MM.1S (cell line): ENCODE measurements at regions not wholly inside any gene's neighbourhood (a gene's known extent, or its start where the extent isn't known, plus 50 kb on each side); places are given as distances from the start of the nearest gene placed in this dataset.

Source experiments
- DNase-seq: peaks from one replicate; pipeline ENCODE4 v3.0.0-alpha.2; 2015
- H2AFZ ChIP-seq: fragments of 300-600 bp; sonication (generic); 2 replicates; pipeline ENCODE4 v1.6.0; 2016; ENCODE audit warnings: antibody characterized with exemption, low read length
- H3F3A ChIP-seq: fragments of 300-600 bp; sonication (generic); 2 replicates; pipeline ENCODE4 v1.6.1; 2016; ENCODE audit warnings: mild to moderate bottlenecking, antibody characterized with exemption, low read length, moderate library complexity, mixed read lengths; ENCODE audit not compliant: insufficient read depth
- H3K27ac ChIP-seq: fragments of 300-600 bp; sonication (generic); 2 replicates; pipeline ENCODE4 v1.5.1; 2016; ENCODE audit warnings: mild to moderate bottlenecking, low read length
- H3K27me3 ChIP-seq: fragments of 300-600 bp; sonication (generic); replicated peaks from 2 replicates; pipeline ENCODE4 v1.6.0; 2016; ENCODE audit warnings: low read length; ENCODE audit not compliant: insufficient read depth
- H3K36me3 ChIP-seq: fragments of 300-600 bp; sonication (generic); replicated peaks from 2 replicates; pipeline ENCODE4 v1.6.1; 2016; ENCODE audit warnings: mild to moderate bottlenecking, low read length, mixed read lengths; ENCODE audit not compliant: insufficient read depth
- H3K4me1 ChIP-seq: fragments of 300-600 bp; sonication (generic); 2 replicates; pipeline ENCODE4 v1.6.1; 2016; ENCODE audit warnings: low read length, mixed read lengths
- H3K4me2 ChIP-seq: fragments of 300-600 bp; sonication (generic); 2 replicates; pipeline ENCODE4 v1.6.0; 2016; ENCODE audit warnings: low read depth, low read length
- H3K4me3 ChIP-seq: fragments of 300-600 bp; sonication (generic); 2 replicates; pipeline ENCODE4 v1.5.1; 2016; ENCODE audit warnings: low read length, mixed read lengths
- H3K79me2 ChIP-seq: fragments of 300-600 bp; sonication (generic); 2 replicates; pipeline ENCODE4 v1.6.1; 2016; ENCODE audit warnings: mixed run types, low read length, mixed read lengths
- H3K9ac ChIP-seq: fragments of 300-600 bp; sonication (generic); 2 replicates; pipeline ENCODE4 v1.6.1; 2016; ENCODE audit warnings: low read length, mixed read lengths
- H3K9me2 ChIP-seq: fragments of 300-600 bp; sonication (generic); replicated peaks from 2 replicates; pipeline ENCODE4 v1.6.1; 2016; ENCODE audit warnings: mild to moderate bottlenecking, low read length, mixed read lengths; ENCODE audit not compliant: insufficient read depth
- H3K9me3 ChIP-seq: fragments of 300-600 bp; sonication (generic); replicated peaks from 2 replicates; pipeline ENCODE4 v1.6.1; 2016; ENCODE audit warnings: mild to moderate bottlenecking, low read length, mixed read lengths; ENCODE audit not compliant: insufficient read depth
- H4K20me1 ChIP-seq: fragments of 300-600 bp; sonication (generic); 2 replicates; pipeline ENCODE4 v1.6.1; 2016; ENCODE audit warnings: mild to moderate bottlenecking, low read length, moderate library complexity, mixed read lengths; ENCODE audit not compliant: insufficient read depth
- EZH2 ChIP-seq: fragments of 300-600 bp; sonication (generic); optimal IDR thresholded peaks from 2 replicates; pipeline ENCODE3; 2017; ENCODE audit warnings: low read depth, mild to moderate bottlenecking, antibody characterized with exemption, low read length, mixed read lengths
- EZH2phosphoT487 ChIP-seq: fragments of 300-600 bp; sonication (generic); IDR thresholded peaks from 2 replicates; pipeline ENCODE4 v1.6.1; 2018; ENCODE audit warnings: antibody characterized with exemption, low read length
- TF ChIP-seq, protein P1 (sequence below): fragments of 300-600 bp; sonication (generic); IDR thresholded peaks from 2 replicates; pipeline ENCODE4 v1.5.1; 2016; ENCODE audit warnings: antibody characterized with exemption, low read length, mixed read lengths

DNA sequence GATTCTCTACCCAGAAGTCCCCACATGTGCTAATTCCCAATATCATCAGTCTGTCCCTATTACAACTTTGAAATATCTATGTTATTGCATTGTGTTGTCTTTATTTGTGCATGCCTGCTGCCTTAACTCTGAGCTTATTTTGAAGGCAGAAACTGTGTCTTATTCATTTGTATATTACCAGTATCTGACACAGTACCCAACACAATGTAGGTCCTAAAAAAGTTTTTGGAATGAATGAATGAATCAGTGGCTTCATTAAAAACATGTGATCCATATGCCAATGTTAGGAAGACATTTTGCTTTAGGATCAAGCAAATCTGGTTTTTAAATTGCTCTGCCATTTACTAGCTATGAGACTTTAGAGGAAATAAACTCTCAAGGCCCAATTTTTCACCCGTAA is 420.4 kb downstream of the CBLN4 start:
- Histone ChIP-seq H3K9me2 (no peaks in the 10 kb centered on the region), H3K4me2 (no peak overlapping the region), H2AFZ (no peak overlapping the region), H3K79me2 (no peaks in the 10 kb centered on the region), H3F3A (no peaks in the 10 kb centered on the region), H3K27ac (no peak overlapping the region), H3K36me3 (no peaks in the 10 kb centered on the region), H4K20me1 (no peaks in the 10 kb centered on the region), H3K4me3 (no peak overlapping the region), H3K9me3 (no peaks in the 10 kb centered on the region), H3K4me1 (no peaks in the 10 kb centered on the region), H3K9ac (no peak overlapping the region), H3K27me3 (no peaks in the 10 kb centered on the region)
- TF ChIP-seq, protein P1, sequence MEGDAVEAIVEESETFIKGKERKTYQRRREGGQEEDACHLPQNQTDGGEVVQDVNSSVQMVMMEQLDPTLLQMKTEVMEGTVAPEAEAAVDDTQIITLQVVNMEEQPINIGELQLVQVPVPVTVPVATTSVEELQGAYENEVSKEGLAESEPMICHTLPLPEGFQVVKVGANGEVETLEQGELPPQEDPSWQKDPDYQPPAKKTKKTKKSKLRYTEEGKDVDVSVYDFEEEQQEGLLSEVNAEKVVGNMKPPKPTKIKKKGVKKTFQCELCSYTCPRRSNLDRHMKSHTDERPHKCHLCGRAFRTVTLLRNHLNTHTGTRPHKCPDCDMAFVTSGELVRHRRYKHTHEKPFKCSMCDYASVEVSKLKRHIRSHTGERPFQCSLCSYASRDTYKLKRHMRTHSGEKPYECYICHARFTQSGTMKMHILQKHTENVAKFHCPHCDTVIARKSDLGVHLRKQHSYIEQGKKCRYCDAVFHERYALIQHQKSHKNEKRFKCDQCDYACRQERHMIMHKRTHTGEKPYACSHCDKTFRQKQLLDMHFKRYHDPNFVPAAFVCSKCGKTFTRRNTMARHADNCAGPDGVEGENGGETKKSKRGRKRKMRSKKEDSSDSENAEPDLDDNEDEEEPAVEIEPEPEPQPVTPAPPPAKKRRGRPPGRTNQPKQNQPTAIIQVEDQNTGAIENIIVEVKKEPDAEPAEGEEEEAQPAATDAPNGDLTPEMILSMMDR, result no peak
- no peak for TF ChIP-seq EZH2phosphoT487
- no peak for TF ChIP-seq EZH2
- DNase-seq, result no peak

DNA sequence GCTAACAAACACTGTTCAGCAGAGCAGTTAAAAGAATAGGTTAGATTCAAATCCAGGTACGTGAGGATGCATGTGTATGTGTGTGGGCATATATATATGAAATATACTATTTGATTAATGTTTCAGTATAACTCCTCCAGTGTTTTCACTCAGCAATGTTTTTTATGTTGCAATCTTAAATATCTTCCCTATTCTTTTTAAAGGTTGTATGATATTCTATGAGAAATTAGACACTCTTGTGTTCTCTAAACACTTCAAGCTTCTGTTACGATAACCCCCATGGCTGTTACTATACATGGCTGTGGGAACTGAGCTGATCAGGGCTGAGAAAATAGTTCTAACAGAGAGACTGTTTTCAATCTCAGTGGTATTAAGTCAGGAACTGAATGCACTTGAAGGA is 421.0 kb downstream of the CBLN4 start:
- H2AFZ ChIP-seq, result no peak overlapping the region
- DNase-seq, result no peak
- H3K79me2 ChIP-seq, result no peaks in the 10 kb centered on the region
- H3K27me3 ChIP-seq, result no peaks in the 10 kb centered on the region
- no peaks in the 10 kb centered on the region for H3K9me2 ChIP-seq
- no peaks in the 10 kb centered on the region for H3K9me3 ChIP-seq
- no peaks in the 10 kb centered on the region for H3K4me1 ChIP-seq
- no peak overlapping the region for H3K9ac ChIP-seq
- no peaks in the 10 kb centered on the region for H4K20me1 ChIP-seq
- no peaks in the 10 kb centered on the region for H3F3A ChIP-seq
- no peak overlapping the region for H3K4me3 ChIP-seq
- H3K36me3 ChIP-seq, result no peaks in the 10 kb centered on the region
- no peak overlapping the region for H3K27ac ChIP-seq
- no peak for TF ChIP-seq EZH2
- no peak for TF ChIP-seq EZH2phosphoT487
- TF ChIP-seq, protein P1, result no peak
- H3K4me2 ChIP-seq, result no peak overlapping the region

DNA sequence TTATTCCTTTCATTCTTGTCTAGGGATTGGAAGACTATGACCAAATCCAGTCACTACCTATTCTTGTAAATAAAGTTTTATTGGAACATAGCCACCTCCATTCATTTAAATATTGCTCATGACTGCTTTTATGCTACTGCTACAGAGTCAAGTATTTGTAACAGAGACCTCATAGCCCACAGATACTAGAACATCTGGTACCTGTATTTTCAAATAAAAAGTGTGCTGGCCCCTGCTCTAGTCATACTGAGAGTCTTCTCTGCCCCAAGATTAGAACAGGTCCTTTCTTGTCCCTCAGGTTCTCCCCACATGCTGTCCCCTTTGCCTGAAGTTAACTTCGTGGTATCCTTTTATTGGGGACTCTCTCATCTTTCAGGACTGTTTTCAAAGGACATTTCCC is 422.3 kb downstream of the CBLN4 start:
- Histone ChIP-seq H4K20me1 (no peaks in the 10 kb centered on the region), H3K27me3 (no peaks in the 10 kb centered on the region), H3K9me3 (no peaks in the 10 kb centered on the region), H3K9me2 (no peaks in the 10 kb centered on the region), H3K4me2 (no peak overlapping the region), H3F3A (no peaks in the 10 kb centered on the region), H3K4me1 (no peaks in the 10 kb centered on the region), H3K79me2 (no peaks in the 10 kb centered on the region), H3K9ac (no peak overlapping the region), H2AFZ (no peak overlapping the region), H3K27ac (no peak overlapping the region), H3K4me3 (no peak overlapping the region), H3K36me3 (no peaks in the 10 kb centered on the region)
- TF ChIP-seq, protein P1, result no peak
- TF ChIP-seq EZH2 (no peak), EZH2phosphoT487 (no peak)
- DNase-seq, result no peak
